CD4-positive, alpha-beta T cell treated with Interleukin-1 beta for 1 hour (primary cell): ENCODE measurements at regions not wholly inside any gene's neighbourhood (a gene's known extent, or its start where the extent isn't known, plus 50 kb on each side); places are given as distances from the start of the nearest gene placed in this dataset.
A peak's percentile ranks its signal among the peaks of the same experiment; 100 is the strongest.

Experiments used
- DNase-seq, 2 donors: peaks; one replicate each; pipeline ENCODE4 v3.0.0-alpha.2; 2020 to 2022

GRCh38 chr2:160889439-160890170 is 270.6 kb upstream of the TANK start:
- DNase-seq, result no peak

GRCh38 chr2:160890667-160891352 is 269.4 kb upstream of the TANK start:
- DNase-seq, result no peak

GRCh38 chr2:160891353-160891740 is 268.9 kb upstream of the TANK start:
- DNase-seq, result no peak

DNA sequence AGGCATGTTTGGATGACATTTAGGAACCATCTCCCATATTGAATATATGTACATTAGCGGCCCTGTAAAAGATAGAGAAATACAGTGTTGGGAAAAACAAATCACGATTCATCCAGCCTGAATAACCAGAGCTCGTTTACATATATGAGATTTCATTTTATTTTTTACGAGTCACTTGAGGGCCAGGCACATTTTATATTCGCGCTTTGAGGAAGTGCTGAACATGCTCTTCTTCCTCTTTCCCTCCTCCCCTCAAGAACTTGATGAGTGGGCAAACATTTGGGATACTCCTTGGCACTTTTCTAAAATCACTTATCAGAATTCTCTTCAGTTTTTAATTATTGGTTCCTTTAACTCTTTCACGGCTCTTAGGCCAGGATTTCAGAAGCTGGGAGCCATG is 268.0 kb upstream of the TANK start:
- no peak for DNase-seq

DNA sequence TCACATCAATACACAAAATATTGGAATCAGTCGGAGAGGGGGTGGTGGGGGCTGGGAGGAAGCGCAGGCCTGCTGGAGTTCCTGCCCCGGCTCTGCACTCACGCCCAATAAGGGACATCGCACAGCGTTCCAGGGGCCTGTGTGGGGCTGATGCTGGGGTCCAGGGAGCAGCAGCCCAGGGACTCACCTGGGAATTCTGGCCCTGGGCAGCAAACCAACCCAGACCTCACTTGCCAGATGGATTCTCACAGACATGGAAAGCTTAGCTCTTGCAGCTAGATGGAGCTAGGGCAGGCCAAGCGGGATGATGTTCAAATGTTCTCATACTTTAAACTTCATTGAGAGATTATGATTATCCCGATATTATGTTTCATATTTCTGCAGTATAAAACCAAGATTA is 266.6 kb upstream of the TANK start:
- DNase-seq, result no peak

GRCh38 chr2:160898581-160899307 is 261.5 kb upstream of the TANK start:
- DNase-seq, result no peak

DNA sequence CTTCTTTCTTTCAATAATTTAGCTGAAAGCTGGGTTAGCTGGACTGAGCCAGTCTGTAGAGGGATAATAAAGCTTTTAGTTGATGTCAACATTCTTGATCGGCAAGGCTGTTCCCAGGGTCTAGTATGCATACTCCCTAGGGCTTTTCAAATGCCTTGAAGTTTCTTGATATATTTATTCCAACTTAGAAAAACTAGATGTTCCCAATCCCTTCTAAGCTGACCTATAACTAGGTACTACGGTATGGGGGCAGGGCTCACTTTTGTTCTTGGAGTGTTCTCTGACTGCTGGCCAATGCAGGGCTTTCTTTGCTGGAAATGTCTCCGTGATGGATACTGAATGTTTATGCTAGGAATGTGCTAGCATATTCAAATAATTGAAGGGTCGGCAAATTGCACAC is 258.6 kb upstream of the TANK start:
- DNase-seq, result no peak

- DNase-seq, result no peak
Measured at GRCh38 chr2:160905862-160906261, 254.4 kb upstream of the TANK start.

DNA sequence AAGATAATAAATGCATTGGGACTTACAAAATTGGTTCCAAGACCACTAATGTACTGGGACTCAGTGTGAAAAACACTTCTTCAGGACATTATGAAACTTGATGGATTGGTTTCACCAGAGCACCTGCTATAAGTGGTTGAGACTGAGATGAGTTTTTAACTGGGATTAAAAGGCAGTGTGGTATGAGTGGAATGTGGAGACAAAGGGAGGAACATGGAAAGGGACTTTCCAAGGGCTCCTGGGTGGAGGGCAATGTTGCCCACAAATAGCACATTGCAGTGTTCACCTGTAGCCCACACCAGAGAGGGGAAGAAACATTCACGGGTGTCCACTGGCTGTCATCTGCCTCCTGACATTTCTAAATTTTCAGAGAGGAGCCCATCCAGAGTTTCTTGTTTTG is 253.3 kb upstream of the TANK start:
- DNase-seq, result no peak

GRCh38 chr2:160907738-160908137 is 252.5 kb upstream of the TANK start:
- DNase-seq, result no peak

DNA sequence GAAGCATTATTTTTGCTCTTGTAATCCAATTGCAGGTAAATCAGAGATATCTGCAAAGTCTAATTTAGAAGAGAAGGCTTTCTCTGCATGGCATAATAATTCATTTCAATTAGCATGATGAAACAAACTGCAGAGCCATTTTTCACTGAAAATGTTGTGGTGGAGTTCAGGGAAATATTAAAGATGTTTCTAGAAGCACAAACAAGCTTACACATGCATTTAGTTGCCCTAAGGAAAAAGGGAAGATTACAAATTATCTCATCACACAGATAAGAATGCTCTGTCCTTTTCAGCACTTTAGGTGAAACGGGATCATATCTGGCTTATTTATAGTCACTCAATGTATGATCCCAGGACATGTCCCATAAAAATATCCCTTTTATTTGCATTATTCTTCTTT is 252.1 kb upstream of the TANK start:
- no peak for DNase-seq

DNA sequence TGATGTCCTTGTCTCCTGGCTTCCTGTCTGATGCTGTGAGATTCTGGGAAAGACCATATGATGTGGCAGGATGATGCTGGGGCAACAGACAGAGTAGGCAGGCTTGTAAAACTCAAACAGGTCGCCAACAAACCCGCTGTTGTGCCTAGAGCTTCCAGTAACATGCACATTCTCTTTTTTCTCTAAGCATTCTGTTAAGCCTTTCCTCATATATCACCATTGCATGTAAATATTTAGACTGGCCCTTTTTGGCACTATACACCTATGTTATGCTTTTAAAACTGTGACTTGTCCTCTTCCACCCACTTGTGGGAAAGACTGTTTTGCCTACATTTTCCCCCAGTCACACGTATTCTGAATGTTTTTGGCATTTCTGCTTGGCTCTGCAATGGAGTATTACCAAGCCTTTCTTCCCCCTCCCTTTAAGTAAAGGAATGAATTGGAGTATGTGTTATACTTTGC is 250.4 kb upstream of the TANK start:
- no peak for DNase-seq

GRCh38 chr2:160910681-160911080 is 249.5 kb upstream of the TANK start:
- DNase-seq, result no peak

DNA sequence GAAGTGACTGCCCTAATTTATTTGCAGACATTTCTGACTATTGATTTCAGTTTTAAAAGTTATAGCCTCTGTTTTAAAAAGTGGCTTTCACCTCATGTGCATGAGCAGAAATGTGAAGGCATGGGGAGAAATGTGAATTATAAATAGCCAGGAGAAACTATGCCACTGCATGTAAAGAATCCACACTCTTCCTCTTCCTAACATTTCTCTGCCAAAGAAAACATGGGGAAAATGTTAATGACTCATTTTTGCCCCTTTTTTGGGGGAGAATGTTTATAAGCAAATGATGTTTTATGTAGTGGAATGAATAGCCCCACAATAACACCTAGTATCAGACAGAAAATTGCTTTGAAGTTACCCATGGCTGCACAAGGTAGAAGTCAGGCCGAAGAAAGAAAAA is 249.0 kb upstream of the TANK start:
- DNase-seq, result no peak

DNA sequence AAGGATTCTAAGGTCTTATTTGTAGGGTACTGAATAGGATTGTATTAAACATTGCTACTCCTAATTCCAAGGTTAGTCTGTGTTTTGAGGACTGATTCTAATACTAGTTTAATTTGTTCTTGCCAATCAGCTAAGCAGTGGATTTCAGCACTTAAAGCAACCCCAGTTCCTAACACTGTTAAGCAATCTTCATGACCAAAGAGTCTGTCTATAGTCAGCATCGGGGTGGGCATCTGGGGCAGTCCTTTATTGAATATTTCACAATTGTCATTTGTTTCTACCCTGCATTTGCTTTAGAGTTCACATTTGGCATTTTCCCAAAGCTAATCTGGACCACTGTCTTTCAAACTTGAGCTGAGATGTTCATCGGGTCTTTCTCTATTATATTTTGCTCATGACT is 248.0 kb upstream of the TANK start:
- no peak for DNase-seq

GRCh38 chr2:160913323-160913722 is 246.9 kb upstream of the TANK start:
- no peak for DNase-seq

DNA sequence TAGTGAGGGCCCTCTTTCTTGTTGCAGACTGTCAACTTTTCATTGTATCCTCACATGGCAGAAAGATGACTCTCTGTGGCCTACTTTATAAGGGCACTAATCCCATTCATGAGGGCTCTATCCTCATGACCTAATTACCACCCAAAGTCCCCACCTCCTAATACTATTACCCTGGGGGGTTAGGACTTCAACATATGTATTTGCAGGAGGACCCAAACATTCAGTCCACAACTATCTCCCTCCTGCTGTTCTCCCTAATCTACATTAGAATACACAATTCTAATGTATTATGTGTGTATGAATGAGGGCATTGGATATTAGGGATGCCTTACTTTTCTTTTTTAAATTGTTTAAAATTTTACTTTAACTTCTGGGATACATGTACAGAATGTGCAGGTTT is 246.0 kb upstream of the TANK start:
- no peak for DNase-seq

- DNase-seq, result no peak
Measured at GRCh38 chr2:160916300-160916699, 243.9 kb upstream of the TANK start.

DNA sequence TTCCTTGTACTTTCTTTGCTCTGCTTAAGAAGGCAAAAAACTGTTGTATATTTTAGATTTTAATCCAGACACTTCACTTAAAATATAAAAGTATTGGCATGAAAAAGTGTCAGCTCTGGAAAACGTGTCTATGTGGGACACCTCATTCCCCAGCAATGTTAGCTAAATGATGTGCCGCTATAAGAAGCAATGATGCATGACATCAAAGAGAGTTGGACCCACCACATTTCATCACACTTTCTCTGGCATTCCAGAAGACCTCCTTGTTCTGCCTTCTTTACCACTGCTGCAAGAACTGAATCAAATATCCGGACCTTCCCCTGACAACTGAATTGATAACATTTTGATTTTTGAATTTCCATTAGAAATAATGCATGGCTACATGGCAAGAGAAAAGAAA is 242.4 kb upstream of the TANK start:
- no peak for DNase-seq

- DNase-seq, result no peak
Measured at GRCh38 chr2:160918258-160918657, 242.0 kb upstream of the TANK start.

GRCh38 chr2:160918906-160919503 is 241.2 kb upstream of the TANK start:
- peak; percentile 34 to 36 for DNase-seq

DNA sequence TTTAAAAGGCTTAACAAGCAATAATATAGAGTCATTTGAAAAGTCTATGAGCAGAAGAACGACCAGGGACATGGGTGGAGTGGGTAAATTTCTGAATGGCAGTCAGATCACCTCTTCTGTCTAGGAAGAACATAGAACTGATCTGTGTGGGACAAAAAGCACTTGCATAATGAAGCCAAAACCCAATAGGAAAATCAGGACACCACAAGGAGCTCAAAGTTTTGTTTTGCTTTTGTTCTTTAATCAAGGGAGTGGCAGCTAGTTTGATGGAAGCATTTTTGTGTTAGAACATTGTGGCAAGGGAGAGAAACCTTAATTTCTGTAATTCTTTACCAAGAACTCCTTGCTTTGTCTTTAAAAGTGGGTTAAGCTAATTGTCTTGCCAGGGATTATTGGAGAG is 240.2 kb upstream of the TANK start:
- no peak for DNase-seq

DNA sequence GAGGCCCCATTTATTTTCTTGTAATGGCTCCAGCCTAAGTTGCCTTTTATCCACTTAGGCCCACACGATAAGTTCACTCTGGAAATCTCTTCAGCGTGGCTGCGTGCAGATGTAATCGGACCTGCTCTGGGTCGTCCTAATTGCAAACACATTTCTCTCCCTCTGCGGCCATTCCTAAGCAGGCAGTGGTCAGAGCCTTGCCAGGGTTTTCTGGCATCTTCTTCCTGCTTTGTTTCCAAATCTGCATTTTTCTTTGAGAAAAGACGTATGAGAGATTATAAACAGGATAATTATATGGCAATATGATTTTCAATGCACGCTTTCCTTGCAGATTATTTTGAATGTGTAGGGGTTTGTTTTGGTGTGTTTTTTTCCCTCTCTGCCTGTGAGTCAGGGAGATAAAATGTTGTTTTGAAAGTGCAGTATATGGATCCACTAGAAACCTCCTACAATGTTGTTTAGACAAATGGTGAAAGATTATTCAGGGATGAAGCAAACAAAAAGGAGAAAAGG is 239.4 kb upstream of the TANK start:
- DNase-seq, result no peak
